ENCODE measurements at regions not wholly inside any gene's neighbourhood (a gene's known extent, or its start where the extent isn't known, plus 50 kb on each side); places are given as distances from the start of the nearest gene placed in this dataset.

GRCh38 chr12:67057072-67057471 is 212.1 kb upstream of the CAND1 start (continued):
- TF ChIP-seq ZNF281 (CRISPR knock-in tag; IDR thresholded peaks at IDR 0.05) (no peak), TCF7 (CRISPR knock-in tag; IDR thresholded peaks at IDR 0.05; ENCODE audit: low read depth) (no peak), ATF6 (CRISPR knock-in tag; IDR thresholded peaks at IDR 0.05) (no peak)

- DNase-seq (ENCODE audit: low spot score), result no peak
- peaks cover 16% of the 10 kb centered on the region for H3K4me1 Mint-ChIP-seq
- no peak for TF ChIP-seq TEAD1 (CRISPR knock-in tag; IDR thresholded peaks at IDR 0.05)
- TF ChIP-seq ZNF121 (CRISPR knock-in tag; IDR thresholded peaks at IDR 0.05), result no peak
- no peak for TF ChIP-seq ATF1 (CRISPR knock-in tag; IDR thresholded peaks at IDR 0.05)
- no peak for TF ChIP-seq MYBL2 (CRISPR knock-in tag; IDR thresholded peaks at IDR 0.05)
- TF ChIP-seq ATF2 (CRISPR knock-in tag; IDR thresholded peaks at IDR 0.05; ENCODE audit: borderline replicate concordance, low read depth), result no peak
- TF ChIP-seq, protein P1, sequence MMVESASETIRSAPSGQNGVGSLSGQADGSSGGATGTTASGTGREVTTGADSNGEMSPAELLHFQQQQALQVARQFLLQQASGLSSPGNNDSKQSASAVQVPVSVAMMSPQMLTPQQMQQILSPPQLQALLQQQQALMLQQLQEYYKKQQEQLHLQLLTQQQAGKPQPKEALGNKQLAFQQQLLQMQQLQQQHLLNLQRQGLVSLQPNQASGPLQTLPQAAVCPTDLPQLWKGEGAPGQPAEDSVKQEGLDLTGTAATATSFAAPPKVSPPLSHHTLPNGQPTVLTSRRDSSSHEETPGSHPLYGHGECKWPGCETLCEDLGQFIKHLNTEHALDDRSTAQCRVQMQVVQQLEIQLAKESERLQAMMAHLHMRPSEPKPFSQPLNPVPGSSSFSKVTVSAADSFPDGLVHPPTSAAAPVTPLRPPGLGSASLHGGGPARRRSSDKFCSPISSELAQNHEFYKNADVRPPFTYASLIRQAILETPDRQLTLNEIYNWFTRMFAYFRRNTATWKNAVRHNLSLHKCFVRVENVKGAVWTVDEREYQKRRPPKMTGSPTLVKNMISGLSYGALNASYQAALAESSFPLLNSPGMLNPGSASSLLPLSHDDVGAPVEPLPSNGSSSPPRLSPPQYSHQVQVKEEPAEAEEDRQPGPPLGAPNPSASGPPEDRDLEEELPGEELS (CRISPR knock-in tag; IDR thresholded peaks at IDR 0.05), result no peak
- TF ChIP-seq, protein P2, sequence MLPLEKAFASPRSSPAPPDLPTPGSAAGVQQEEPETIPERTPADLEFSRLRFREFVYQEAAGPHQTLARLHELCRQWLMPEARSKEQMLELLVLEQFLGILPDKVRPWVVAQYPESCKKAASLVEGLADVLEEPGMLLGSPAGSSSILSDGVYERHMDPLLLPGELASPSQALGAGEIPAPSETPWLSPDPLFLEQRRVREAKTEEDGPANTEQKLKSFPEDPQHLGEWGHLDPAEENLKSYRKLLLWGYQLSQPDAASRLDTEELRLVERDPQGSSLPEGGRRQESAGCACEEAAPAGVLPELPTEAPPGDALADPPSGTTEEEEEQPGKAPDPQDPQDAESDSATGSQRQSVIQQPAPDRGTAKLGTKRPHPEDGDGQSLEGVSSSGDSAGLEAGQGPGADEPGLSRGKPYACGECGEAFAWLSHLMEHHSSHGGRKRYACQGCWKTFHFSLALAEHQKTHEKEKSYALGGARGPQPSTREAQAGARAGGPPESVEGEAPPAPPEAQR (CRISPR knock-in tag; IDR thresholded peaks at IDR 0.05), result no peak
- TF ChIP-seq ZNF416 (CRISPR knock-in tag; IDR thresholded peaks at IDR 0.05), result no peak
- TF ChIP-seq RORB (CRISPR knock-in tag; IDR thresholded peaks at IDR 0.05), result no peak
- TF ChIP-seq GRHL2 (CRISPR knock-in tag; IDR thresholded peaks at IDR 0.05; ENCODE audit: insufficient replicate concordance, severe bottlenecking), result no peak
- no peaks in the 10 kb centered on the region for H3K27me3 Mint-ChIP-seq (ENCODE audit: low read depth)
- ChIA-PET POLR2A (no interaction called here), CTCF (interaction anchor here (1.4 kb wide), 1 partner anchor 99 kb away, joined by 3 read pairs; no protein-coding TSS in a partner anchor)
- H3K36me3 Mint-ChIP-seq, result no peaks in the 10 kb centered on the region
- no peak overlapping the region for H3K4me3 Mint-ChIP-seq
- peak; percentile 48; the same call in 1 of the 2 replicates for ATAC-seq
- H3K9me3 Mint-ChIP-seq, result no peaks in the 10 kb centered on the region
- no peak overlapping the region for H3K27ac Mint-ChIP-seq
These were observed 207.0 kb upstream of the CAND1 start for GRCh38 chr12:67062193-67062592.
